ENCODE measurements at regions not wholly inside any gene's neighbourhood (a gene's known extent, or its start where the extent isn't known, plus 50 kb on each side); places are given as distances from the start of the nearest gene placed in this dataset.

- TF ChIP-seq, protein P1, sequence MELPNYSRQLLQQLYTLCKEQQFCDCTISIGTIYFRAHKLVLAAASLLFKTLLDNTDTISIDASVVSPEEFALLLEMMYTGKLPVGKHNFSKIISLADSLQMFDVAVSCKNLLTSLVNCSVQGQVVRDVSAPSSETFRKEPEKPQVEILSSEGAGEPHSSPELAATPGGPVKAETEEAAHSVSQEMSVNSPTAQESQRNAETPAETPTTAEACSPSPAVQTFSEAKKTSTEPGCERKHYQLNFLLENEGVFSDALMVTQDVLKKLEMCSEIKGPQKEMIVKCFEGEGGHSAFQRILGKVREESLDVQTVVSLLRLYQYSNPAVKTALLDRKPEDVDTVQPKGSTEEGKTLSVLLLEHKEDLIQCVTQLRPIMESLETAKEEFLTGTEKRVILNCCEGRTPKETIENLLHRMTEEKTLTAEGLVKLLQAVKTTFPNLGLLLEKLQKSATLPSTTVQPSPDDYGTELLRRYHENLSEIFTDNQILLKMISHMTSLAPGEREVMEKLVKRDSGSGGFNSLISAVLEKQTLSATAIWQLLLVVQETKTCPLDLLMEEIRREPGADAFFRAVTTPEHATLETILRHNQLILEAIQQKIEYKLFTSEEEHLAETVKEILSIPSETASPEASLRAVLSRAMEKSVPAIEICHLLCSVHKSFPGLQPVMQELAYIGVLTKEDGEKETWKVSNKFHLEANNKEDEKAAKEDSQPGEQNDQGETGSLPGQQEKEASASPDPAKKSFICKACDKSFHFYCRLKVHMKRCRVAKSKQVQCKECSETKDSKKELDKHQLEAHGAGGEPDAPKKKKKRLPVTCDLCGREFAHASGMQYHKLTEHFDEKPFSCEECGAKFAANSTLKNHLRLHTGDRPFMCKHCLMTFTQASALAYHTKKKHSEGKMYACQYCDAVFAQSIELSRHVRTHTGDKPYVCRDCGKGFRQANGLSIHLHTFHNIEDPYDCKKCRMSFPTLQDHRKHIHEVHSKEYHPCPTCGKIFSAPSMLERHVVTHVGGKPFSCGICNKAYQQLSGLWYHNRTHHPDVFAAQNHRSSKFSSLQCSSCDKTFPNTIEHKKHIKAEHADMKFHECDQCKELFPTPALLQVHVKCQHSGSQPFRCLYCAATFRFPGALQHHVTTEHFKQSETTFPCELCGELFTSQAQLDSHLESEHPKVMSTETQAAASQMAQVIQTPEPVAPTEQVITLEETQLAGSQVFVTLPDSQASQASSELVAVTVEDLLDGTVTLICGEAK (IDR thresholded peaks at IDR 0.05) = peak; percentile 94
- TF ChIP-seq, protein P1 (CRISPR knock-in tag; IDR thresholded peaks at IDR 0.05) = peak; percentile 99
- peak; percentile 27; the same call in 1 of the 2 replicates for TF ChIP-seq FOSL2 (CRISPR knock-in tag; IDR thresholded peaks at IDR 0.05)
- TF ChIP-seq ZNF576 (CRISPR knock-in tag; IDR thresholded peaks at IDR 0.05) = no peak
Measured at GRCh38 chr7:4406288-4407058, 275.6 kb upstream of the FOXK1 start (continued).

Measured in HepG2 (cell line).